ENCODE measurements at regions not wholly inside any gene's neighbourhood (a gene's known extent, or its start where the extent isn't known, plus 50 kb on each side); places are given as distances from the start of the nearest gene placed in this dataset.

DNA sequence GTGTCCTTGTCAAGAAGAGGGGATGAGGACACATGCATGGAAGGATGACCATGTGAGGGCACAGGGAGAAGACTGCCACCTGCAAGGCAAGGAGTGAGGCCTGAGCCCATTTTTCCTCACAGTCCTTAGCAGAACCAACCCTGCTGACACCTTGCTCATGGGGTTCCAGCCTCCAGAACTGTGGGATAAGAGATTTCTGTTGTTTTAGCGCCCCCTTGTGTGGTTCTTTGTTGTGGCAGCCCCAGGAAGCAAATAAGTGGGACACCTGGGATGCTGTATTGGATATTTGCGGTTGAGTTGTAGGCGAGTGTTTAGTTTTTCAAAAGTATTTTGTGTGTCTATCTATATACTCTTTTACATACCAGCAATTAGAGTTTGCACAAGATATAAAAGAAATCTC is 206.4 kb downstream of the NXNL2 start:
- TF ChIP-seq, protein P1, sequence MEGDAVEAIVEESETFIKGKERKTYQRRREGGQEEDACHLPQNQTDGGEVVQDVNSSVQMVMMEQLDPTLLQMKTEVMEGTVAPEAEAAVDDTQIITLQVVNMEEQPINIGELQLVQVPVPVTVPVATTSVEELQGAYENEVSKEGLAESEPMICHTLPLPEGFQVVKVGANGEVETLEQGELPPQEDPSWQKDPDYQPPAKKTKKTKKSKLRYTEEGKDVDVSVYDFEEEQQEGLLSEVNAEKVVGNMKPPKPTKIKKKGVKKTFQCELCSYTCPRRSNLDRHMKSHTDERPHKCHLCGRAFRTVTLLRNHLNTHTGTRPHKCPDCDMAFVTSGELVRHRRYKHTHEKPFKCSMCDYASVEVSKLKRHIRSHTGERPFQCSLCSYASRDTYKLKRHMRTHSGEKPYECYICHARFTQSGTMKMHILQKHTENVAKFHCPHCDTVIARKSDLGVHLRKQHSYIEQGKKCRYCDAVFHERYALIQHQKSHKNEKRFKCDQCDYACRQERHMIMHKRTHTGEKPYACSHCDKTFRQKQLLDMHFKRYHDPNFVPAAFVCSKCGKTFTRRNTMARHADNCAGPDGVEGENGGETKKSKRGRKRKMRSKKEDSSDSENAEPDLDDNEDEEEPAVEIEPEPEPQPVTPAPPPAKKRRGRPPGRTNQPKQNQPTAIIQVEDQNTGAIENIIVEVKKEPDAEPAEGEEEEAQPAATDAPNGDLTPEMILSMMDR (IDR thresholded peaks at IDR 0.05): peak in 3 of 5 experiments; percentile 9 to 20 (median 10)
- TF ChIP-seq POLR2AphosphoS5 (IDR thresholded peaks at IDR 0.05) (no peak), POLR2A (IDR thresholded peaks at IDR 0.05) (no peak), EP300 (IDR thresholded peaks at IDR 0.05; ENCODE audit: low read depth) (no peak)
- in situ Hi-C loops (cut with MboI; ENCODE audit: low pct_ligation_motif_present in 1 of 4, low pct_unique_long_range_greater_than_20kb in 1 of 4, low sequenced_read_pairs in 3 of 4): no loop called here
- Histone ChIP-seq H3K4me1 (peaks cover 0 to 20% (median 9%) of the 10 kb centered on the region in 4 donors), H3K4me3 (no peak overlapping the region), H3K27me3 (no peaks in the 10 kb centered on the region), H3K9me3 (no peaks in the 10 kb centered on the region), H3K36me3 (no peaks in the 10 kb centered on the region), H3K27ac (no peak overlapping the region)
- intact Hi-C loops (cut with DNase I; ENCODE audit: low total_unique reads): no loop called here
- DNase-seq: no peak
- WGBS, 2 donors (ENCODE audit: low coverage in 1 of 2): 63 to 69% methylated on average over 3 of the region's 3 CpGs

DNA sequence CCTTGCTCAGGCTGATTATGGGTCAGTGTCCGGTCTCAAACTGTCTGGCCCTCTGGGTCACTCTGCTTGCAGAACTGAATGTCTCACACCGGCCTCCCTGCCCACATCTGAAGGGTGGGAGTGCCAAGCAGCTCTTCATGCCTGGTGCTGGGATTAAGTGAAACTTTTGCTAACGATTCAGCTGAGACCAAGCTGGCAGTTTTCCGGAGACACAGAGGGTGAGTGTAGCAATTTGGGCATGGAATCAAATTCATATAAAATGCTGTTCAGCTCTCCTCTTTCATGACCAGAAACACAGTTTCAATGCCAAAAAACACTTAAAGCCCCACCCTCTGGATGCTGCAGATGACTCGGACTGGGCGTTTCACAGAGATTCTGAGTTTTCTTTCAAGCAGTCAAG is 207.5 kb downstream of the NXNL2 start:
- Histone ChIP-seq H3K4me1 (peaks cover 0 to 32% (median 19%) of the 10 kb centered on the region in 4 donors), H3K4me3 (no peak overlapping the region), H3K9me3 (no peaks in the 10 kb centered on the region), H3K27me3 (no peaks in the 10 kb centered on the region), H3K27ac (no peak overlapping the region), H3K36me3 (no peaks in the 10 kb centered on the region)
- 57 to 80% methylated on average over 1 to 5 of the region's 6 CpGs for WGBS, 2 donors (ENCODE audit: low coverage in 1 of 2)
- in situ Hi-C loops (cut with MboI; ENCODE audit: low pct_ligation_motif_present in 1 of 4, low pct_unique_long_range_greater_than_20kb in 1 of 4, low sequenced_read_pairs in 3 of 4): no loop called here
- no peak for DNase-seq
- intact Hi-C loops (cut with DNase I; ENCODE audit: low total_unique reads): no loop called here
- TF ChIP-seq, protein P1 (IDR thresholded peaks at IDR 0.05): no peak
- TF ChIP-seq POLR2AphosphoS5 (IDR thresholded peaks at IDR 0.05): no peak
- TF ChIP-seq POLR2A (IDR thresholded peaks at IDR 0.05): no peak
- TF ChIP-seq EP300 (IDR thresholded peaks at IDR 0.05; ENCODE audit: low read depth): no peak

DNA sequence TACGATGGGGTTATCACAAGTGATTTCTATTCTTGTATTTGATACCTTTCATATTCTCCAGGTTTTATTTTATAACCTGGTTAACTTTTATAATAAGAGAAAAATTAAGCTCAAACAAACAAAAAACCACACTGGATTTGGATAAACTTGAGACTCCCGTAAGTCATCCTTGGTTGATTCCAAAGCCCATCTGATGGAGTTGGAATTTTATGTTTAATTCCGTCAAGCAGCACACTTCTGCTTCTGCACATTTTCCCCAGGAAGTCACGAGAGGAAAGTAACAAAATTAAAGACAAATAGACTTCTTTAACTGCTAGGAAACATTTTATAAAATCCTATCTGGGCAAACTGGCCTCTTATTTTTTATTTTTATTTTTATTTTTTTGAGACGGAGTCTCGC is 207.9 kb downstream of the NXNL2 start:
- no peak for TF ChIP-seq POLR2AphosphoS5 (IDR thresholded peaks at IDR 0.05)
- TF ChIP-seq, protein P1 (IDR thresholded peaks at IDR 0.05): no peak
- no peak for TF ChIP-seq POLR2A (IDR thresholded peaks at IDR 0.05)
- TF ChIP-seq EP300 (IDR thresholded peaks at IDR 0.05; ENCODE audit: low read depth): no peak
- Histone ChIP-seq H3K4me3 (no peak overlapping the region), H3K36me3 (no peaks in the 10 kb centered on the region), H3K27me3 (no peaks in the 10 kb centered on the region), H3K4me1 (peaks cover 0 to 34% (median 21%) of the 10 kb centered on the region in 4 donors), H3K9me3 (no peaks in the 10 kb centered on the region), H3K27ac (no peak overlapping the region)
- 69 to 73% methylated on average over 6 of the region's 6 CpGs for WGBS, 2 donors (ENCODE audit: low coverage in 1 of 2)
- intact Hi-C loops (cut with DNase I; ENCODE audit: low total_unique reads) (no loop called here), in situ Hi-C loops (cut with MboI; ENCODE audit: low pct_ligation_motif_present in 1 of 4, low pct_unique_long_range_greater_than_20kb in 1 of 4, low sequenced_read_pairs in 3 of 4) (no loop called here)
- DNase-seq: no peak

DNA sequence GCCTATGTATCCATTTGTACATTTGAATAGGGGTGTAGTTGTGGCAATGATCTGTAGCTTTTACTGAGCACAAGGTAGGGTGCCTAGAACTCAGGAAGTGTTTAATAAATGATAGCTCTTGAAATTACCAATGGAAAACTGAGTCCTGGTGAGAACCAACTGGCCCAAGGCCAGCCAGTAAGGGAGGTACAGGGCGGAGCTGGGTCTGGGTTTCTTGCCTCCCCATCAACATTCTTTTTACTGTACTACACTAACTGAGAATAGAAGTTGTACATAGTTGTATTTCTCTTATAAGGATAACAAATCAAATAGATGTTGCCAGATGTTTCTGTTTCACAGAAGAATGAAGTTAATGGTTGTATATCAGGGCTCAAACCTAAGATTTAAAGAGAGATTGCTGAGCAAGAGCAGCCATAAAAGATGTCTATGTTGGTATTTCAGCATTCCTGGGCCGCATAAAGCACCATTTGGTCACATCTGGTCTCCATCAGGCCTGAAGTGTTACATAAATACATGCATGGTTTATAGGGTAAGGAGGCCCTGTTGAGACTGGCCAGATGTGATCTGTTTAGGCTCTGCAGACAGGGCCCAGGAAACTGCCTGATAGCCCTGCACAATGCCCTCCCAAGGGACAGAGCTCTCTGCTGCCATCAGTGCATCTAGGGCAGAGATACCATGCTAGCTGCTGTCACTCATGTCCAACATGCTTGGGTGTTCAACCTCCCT is 210.5 kb downstream of the NXNL2 start:
- DNase-seq: peak; percentile 34
- intact Hi-C loops (cut with DNase I; ENCODE audit: low total_unique reads) (no loop called here), in situ Hi-C loops (cut with MboI; ENCODE audit: low pct_ligation_motif_present in 1 of 4, low pct_unique_long_range_greater_than_20kb in 1 of 4, low sequenced_read_pairs in 3 of 4) (no loop called here)
- Histone ChIP-seq H3K9me3 (no peaks in the 10 kb centered on the region), H3K36me3 (no peaks in the 10 kb centered on the region), H3K4me1 (peaks cover 0 to 38% (median 21%) of the 10 kb centered on the region in 4 donors), H3K27ac (peak overlapping the region; percentile 57 to 80 (median 68)), H3K4me3 (no peak overlapping the region), H3K27me3 (no peaks in the 10 kb centered on the region)
- whole genome bisulfite sequencing, 2 donors (ENCODE audit: low coverage in 1 of 2): 29 to 56% methylated on average over 2 of the region's 2 CpGs
- TF ChIP-seq POLR2AphosphoS5 (IDR thresholded peaks at IDR 0.05) (peak; percentile 99 to 100 (median 99)), EP300 (IDR thresholded peaks at IDR 0.05; ENCODE audit: low read depth) (peak; percentile 93), POLR2A (IDR thresholded peaks at IDR 0.05) (no peak)
- TF ChIP-seq, protein P1 (IDR thresholded peaks at IDR 0.05): no peak

All from transverse colon (tissue), 4 donors.